Astrocyte (in vitro differentiated cells and primary cell): ENCODE measurements at regions not wholly inside any gene's neighbourhood (a gene's known extent, or its start where the extent isn't known, plus 50 kb on each side); places are given as distances from the start of the nearest gene placed in this dataset.

Source experiments
- EZH2 ChIP-seq: IDR thresholded peaks from 2 replicates; pipeline ENCODE4 v1.6.1; 2012; ENCODE audit warnings: mild to moderate bottlenecking, low read length, inconsistent platforms; ENCODE audit not compliant: insufficient read depth
- TF ChIP-seq, protein P1 (sequence below): IDR thresholded peaks from 2 replicates; pipeline ENCODE4 v1.5.1; 2011; ENCODE audit warnings: low read depth, mild to moderate bottlenecking, inconsistent platforms, low read length, moderate library complexity; ENCODE audit not compliant: insufficient read depth

DNA sequence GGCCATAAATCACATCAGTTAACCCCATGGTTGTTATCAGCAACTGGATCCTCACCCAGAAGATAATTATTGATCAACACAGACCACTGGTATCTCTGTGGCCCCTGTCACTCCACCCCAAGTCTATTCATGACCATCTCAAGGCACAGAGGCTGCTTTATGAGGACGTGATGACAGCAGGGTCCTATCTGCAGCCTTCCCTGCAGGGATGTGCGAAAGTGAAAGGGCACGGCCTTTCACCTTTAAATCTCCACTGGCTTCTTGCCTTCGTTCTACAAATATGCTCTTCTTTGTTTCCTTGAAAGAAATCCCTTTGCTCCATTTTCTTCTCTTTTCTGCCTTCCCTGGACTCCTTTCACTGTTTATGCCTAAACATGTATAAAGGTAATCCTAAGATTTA, 170.6 kb upstream of the EDNRA start:
- TF ChIP-seq, protein P1, sequence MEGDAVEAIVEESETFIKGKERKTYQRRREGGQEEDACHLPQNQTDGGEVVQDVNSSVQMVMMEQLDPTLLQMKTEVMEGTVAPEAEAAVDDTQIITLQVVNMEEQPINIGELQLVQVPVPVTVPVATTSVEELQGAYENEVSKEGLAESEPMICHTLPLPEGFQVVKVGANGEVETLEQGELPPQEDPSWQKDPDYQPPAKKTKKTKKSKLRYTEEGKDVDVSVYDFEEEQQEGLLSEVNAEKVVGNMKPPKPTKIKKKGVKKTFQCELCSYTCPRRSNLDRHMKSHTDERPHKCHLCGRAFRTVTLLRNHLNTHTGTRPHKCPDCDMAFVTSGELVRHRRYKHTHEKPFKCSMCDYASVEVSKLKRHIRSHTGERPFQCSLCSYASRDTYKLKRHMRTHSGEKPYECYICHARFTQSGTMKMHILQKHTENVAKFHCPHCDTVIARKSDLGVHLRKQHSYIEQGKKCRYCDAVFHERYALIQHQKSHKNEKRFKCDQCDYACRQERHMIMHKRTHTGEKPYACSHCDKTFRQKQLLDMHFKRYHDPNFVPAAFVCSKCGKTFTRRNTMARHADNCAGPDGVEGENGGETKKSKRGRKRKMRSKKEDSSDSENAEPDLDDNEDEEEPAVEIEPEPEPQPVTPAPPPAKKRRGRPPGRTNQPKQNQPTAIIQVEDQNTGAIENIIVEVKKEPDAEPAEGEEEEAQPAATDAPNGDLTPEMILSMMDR, result no peak
- no peak for TF ChIP-seq EZH2
